Karpas-422 (cell line): ENCODE measurements at regions not wholly inside any gene's neighbourhood (a gene's known extent, or its start where the extent isn't known, plus 50 kb on each side); places are given as distances from the start of the nearest gene placed in this dataset.

Experiments used
- DNase-seq: peaks from one replicate; pipeline ENCODE4 v3.0.0-alpha.2; 2015
- H2AFZ ChIP-seq: fragments of 200-600 bp; sonication (generic); 2 replicates; pipeline ENCODE4 v1.6.1; 2014; ENCODE audit warnings: antibody characterized with exemption, low read length, mixed read lengths
- H3K27ac ChIP-seq: fragments of 200-600 bp; sonication (generic); 2 replicates; pipeline ENCODE4 v1.5.1; 2014; ENCODE audit warnings: mild to moderate bottlenecking, low read length, moderate library complexity
- H3K27me3 ChIP-seq: fragments of 200-600 bp; sonication (generic); 2 replicates; pipeline ENCODE4 v1.6.1; 2014; ENCODE audit warnings: low read length, mixed read lengths
- H3K36me3 ChIP-seq: fragments of 200-600 bp; sonication (generic); 2 replicates; pipeline ENCODE4 v1.6.1; 2014; ENCODE audit warnings: low read length, mixed read lengths; ENCODE audit not compliant: insufficient read depth
- H3K4me1 ChIP-seq: fragments of 200-600 bp; sonication (generic); 2 replicates; pipeline ENCODE4 v1.6.1; 2014; ENCODE audit warnings: mild to moderate bottlenecking, low read length, mixed read lengths
- H3K4me2 ChIP-seq: fragments of 200-600 bp; sonication (generic); 2 replicates; pipeline ENCODE4 v1.6.1; 2014; ENCODE audit warnings: low read length, low read depth, mild to moderate bottlenecking; ENCODE audit not compliant: poor library complexity, severe bottlenecking
- H3K4me3 ChIP-seq: fragments of 200-600 bp; sonication (generic); 2 replicates; pipeline ENCODE4 v1.5.1; 2014; ENCODE audit warnings: mild to moderate bottlenecking, antibody characterized with exemption, low read length, mixed read lengths
- H3K79me2 ChIP-seq: fragments of 200-600 bp; sonication (generic); 2 replicates; pipeline ENCODE4 v1.6.1; 2014; ENCODE audit warnings: mild to moderate bottlenecking, low read length, mixed read lengths
- H3K9ac ChIP-seq: fragments of 200-600 bp; sonication (generic); 2 replicates; pipeline ENCODE4 v1.6.0; 2014; ENCODE audit warnings: low read length
- H3K9me2 ChIP-seq: fragments of 200-600 bp; sonication (generic), shearing (Covaris generic); replicated peaks from 2 replicates; pipeline ENCODE4 v1.6.0; 2014; ENCODE audit warnings: mild to moderate bottlenecking, low read length, moderate library complexity; ENCODE audit not compliant: insufficient read depth
- H3K9me3 ChIP-seq: fragments of 300-700, 200-600 bp; sonication (generic); 2 replicates; pipeline ENCODE4 v1.6.1; 2014; ENCODE audit warnings: low read length, mixed read lengths
- H4K20me1 ChIP-seq: fragments of 200-600 bp; sonication (generic); 2 replicates; pipeline ENCODE4 v1.6.1; 2014; ENCODE audit warnings: mild to moderate bottlenecking, antibody characterized with exemption, low read length, low read depth; ENCODE audit not compliant: insufficient read depth

DNA sequence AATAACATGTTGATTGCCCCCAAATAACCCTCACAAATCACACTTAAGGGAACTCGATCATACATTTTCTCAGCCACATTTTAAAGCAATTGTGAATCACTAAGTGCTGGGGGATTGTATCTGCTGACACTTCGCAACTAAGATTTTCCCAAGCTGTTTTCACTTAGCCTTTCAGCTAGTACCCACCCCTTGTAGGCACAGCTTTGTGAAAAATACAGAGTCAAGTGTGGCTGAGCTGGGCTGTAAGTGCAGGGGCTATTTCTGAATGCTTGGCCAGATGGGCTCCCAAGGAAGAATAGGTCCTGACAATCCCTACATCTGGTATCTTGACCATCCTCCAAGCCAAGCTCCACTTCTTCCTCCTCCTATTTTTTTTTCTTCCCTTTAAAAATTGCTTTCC, 289.2 kb upstream of the NMUR2 start:
- peaks cover 2% of the 10 kb centered on the region; the same call in 1 of the 2 replicates for H3K9me3 ChIP-seq
- no peaks in the 10 kb centered on the region for H3K36me3 ChIP-seq
- no peaks in the 10 kb centered on the region for H3K79me2 ChIP-seq
- no peak overlapping the region for H3K9ac ChIP-seq
- no peak overlapping the region for H3K27ac ChIP-seq
- H3K9me2 ChIP-seq: no peaks in the 10 kb centered on the region
- H3K4me3 ChIP-seq: no peak overlapping the region
- H3K4me2 ChIP-seq: no peak overlapping the region
- H3K4me1 ChIP-seq: no peaks in the 10 kb centered on the region
- no peaks in the 10 kb centered on the region for H4K20me1 ChIP-seq
- H2AFZ ChIP-seq: no peak overlapping the region
- DNase-seq: no peak
- no peaks in the 10 kb centered on the region for H3K27me3 ChIP-seq

DNA sequence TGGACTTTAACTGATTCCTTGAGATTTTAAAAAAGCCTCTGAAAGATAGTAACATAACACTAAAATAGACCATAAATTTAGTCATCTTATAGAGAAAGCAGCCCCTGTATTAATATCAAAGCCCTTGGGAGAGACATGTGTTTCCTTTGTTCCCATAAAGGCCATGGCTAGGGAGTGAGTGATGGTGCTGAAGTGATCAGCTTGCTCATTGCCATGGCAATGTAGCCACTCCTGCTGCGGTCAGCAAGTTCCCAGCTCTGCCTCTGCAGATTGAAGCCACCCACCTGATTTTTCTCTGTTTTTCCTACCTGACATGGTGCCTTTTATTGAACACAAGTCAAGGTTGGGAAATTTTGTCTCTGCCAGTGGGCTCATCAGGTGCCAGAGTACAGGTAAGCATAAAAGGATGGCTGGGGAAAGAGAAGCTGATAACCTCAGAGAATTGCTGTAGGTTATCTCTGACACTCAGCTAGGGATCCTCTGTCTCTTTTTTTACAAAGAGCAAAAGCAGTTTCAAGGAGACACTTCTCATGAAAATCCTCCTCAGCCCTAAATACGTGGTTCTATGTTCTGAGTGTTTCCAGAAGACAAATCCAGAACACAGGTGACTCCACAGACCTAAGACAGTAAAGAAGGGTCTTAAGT, 296.3 kb upstream of the NMUR2 start:
- DNase-seq: no peak
- H3K79me2 ChIP-seq: no peaks in the 10 kb centered on the region
- no peak overlapping the region for H3K4me2 ChIP-seq
- no peaks in the 10 kb centered on the region for H3K9me2 ChIP-seq
- H4K20me1 ChIP-seq: no peaks in the 10 kb centered on the region
- no peak overlapping the region for H3K4me3 ChIP-seq
- peaks cover 2% of the 10 kb centered on the region; the same call in 1 of the 2 replicates for H3K9me3 ChIP-seq
- H3K27me3 ChIP-seq: no peaks in the 10 kb centered on the region
- H3K36me3 ChIP-seq: no peaks in the 10 kb centered on the region
- H3K27ac ChIP-seq: no peak overlapping the region
- no peak overlapping the region for H3K9ac ChIP-seq
- no peaks in the 10 kb centered on the region for H3K4me1 ChIP-seq
- no peak overlapping the region for H2AFZ ChIP-seq

DNA sequence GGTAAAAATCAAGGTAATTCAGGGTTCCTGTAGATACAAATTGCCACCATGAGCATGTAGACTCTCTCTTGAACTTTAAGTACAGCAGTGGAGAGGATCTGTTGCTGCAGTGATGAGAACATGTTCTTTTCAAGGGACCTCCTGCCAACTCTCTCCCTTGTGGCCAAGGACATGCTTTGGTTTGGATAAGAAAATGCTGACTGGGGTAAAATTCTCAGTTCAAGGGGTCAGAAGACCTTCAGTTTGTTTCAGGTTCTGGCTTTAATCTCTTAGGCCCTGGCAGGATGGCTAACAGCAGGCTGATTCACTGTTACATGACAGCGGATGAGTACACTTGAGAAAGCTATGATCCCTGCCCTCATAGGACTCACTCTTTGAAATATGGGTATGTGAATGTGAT, 299.2 kb upstream of the NMUR2 start:
- H3K9ac ChIP-seq: no peak overlapping the region
- H3K4me1 ChIP-seq: no peaks in the 10 kb centered on the region
- no peak overlapping the region for H3K4me3 ChIP-seq
- H3K79me2 ChIP-seq: no peaks in the 10 kb centered on the region
- H3K27ac ChIP-seq: no peak overlapping the region
- no peaks in the 10 kb centered on the region for H3K36me3 ChIP-seq
- no peaks in the 10 kb centered on the region for H4K20me1 ChIP-seq
- no peaks in the 10 kb centered on the region for H3K27me3 ChIP-seq
- H2AFZ ChIP-seq: no peak overlapping the region
- no peaks in the 10 kb centered on the region for H3K9me2 ChIP-seq
- DNase-seq: no peak
- no peak overlapping the region for H3K4me2 ChIP-seq
- H3K9me3 ChIP-seq: no peaks in the 10 kb centered on the region; the same call in 1 of the 2 replicates

DNA sequence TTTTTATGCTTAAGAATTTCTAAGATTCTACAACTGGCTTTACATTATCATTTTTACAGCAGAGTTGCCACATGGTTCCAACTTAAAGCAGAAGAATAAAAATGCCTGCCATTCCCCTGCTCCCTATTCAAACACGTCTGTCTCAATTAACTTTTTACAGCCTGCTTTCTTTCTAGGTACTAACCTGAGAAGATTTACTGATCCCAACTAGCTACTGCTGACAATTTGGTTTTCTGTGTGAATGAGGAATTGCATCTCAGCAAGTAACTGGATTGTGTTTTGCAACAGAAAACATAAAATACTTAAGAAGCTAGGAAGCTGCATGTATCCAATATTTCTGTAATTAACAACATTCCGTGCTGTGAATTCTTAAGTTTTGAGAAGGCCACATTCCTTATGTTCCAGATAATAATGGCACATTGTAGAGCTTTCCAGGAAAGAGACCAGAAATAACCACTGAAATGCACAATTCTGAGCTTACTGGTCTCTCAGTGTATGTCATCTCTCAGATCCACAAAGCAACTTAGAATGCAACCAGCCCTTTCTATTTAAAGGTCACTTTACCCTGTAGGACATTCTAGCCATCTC, 306.8 kb upstream of the NMUR2 start:
- H3K4me1 ChIP-seq: no peaks in the 10 kb centered on the region
- H3K79me2 ChIP-seq: no peaks in the 10 kb centered on the region
- H4K20me1 ChIP-seq: no peaks in the 10 kb centered on the region
- H3K9me2 ChIP-seq: no peaks in the 10 kb centered on the region; the same call in 1 of the 2 replicates
- no peak overlapping the region for H3K27ac ChIP-seq
- H3K36me3 ChIP-seq: no peaks in the 10 kb centered on the region
- H3K9ac ChIP-seq: no peak overlapping the region
- H3K4me3 ChIP-seq: no peak overlapping the region
- H3K27me3 ChIP-seq: no peaks in the 10 kb centered on the region
- no peaks in the 10 kb centered on the region for H3K9me3 ChIP-seq
- H3K4me2 ChIP-seq: no peak overlapping the region
- no peak overlapping the region for H2AFZ ChIP-seq
- no peak for DNase-seq

DNA sequence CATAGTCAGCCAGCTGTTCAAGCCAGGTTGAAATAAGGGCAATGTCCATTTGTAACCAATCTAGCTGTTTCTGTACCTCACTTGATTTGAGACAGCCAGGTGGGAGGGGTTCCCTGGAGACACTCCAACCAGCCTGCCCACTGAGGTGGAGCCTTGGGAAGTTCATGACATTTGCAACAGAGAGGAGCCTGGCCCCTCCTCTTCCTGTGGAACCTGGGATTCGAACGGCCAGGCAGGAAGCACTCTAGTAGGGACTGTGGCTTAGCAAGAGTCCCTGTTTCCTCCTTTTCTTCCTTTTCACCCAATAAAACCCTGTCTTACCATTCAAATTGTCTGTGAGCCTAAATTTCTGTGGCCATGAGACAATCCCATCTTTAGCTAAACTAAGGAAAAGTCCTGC, 312.3 kb upstream of the NMUR2 start:
- Histone ChIP-seq H3K27ac (no peak overlapping the region), H3K36me3 (no peaks in the 10 kb centered on the region), H4K20me1 (no peaks in the 10 kb centered on the region), H3K9ac (no peak overlapping the region), H3K27me3 (no peaks in the 10 kb centered on the region), H2AFZ (no peak overlapping the region), H3K9me2 (no peaks in the 10 kb centered on the region), H3K4me1 (no peaks in the 10 kb centered on the region), H3K4me2 (no peak overlapping the region), H3K9me3 (0 out of 2 replicates have a peak, but pooled peaks cover 10% of the 10 kb centered on the region), H3K4me3 (no peak overlapping the region), H3K79me2 (no peaks in the 10 kb centered on the region)
- DNase-seq: no peak

DNA sequence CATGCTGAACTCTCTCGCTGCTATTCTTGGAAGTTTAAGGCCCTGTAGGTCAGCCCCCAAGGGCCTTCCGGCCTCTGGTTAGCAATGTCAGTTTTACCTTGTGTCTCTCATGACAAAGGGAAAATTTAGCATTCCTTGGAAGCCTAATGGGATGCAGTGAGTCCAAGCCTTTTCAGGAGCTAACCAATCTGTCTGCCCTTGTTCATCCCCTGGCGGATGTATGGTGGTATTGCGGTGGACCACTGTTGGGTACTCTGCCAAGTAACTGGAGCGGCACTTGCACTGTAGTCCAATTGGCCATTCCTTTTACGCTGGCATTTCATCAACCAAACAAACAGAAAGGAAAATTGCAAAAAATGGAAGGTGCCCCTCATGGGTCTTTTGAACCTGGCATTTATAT, 318.4 kb upstream of the NMUR2 start:
- Histone ChIP-seq H3K27ac (no peak overlapping the region), H3K79me2 (no peaks in the 10 kb centered on the region), H3K4me3 (no peak overlapping the region), H3K4me1 (no peaks in the 10 kb centered on the region), H3K27me3 (no peaks in the 10 kb centered on the region), H4K20me1 (no peaks in the 10 kb centered on the region), H2AFZ (no peak overlapping the region), H3K4me2 (no peak overlapping the region), H3K9me2 (no peaks in the 10 kb centered on the region), H3K9ac (no peak overlapping the region), H3K36me3 (no peaks in the 10 kb centered on the region), H3K9me3 (peaks cover 18% of the 10 kb centered on the region)
- DNase-seq: no peak

DNA sequence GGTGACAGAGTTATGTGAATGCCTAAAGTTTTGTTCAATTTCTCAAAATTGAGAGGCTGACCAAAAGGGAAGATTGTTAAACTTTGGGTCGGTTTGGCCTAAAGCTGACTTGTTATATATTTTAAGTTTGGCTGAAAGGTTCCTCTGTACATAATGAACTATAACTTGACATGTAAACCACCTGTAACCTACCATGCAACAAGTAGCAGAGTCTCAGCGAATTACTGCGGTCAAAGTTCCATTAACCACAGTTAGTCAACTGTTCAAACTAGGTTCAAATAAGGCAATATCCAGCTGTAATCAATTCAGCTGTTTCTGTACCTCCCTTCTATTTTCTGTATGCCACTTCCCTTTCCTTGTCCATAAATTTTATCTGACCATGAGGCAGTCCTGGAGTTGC, 325.1 kb upstream of the NMUR2 start:
- no peak overlapping the region for H2AFZ ChIP-seq
- no peak overlapping the region for H3K4me2 ChIP-seq
- H3K9me3 ChIP-seq: no peaks in the 10 kb centered on the region
- H3K4me1 ChIP-seq: no peaks in the 10 kb centered on the region
- DNase-seq: no peak
- H3K27ac ChIP-seq: no peak overlapping the region
- H3K27me3 ChIP-seq: no peaks in the 10 kb centered on the region
- no peaks in the 10 kb centered on the region for H3K9me2 ChIP-seq
- no peaks in the 10 kb centered on the region for H3K36me3 ChIP-seq
- H3K4me3 ChIP-seq: no peak overlapping the region
- no peaks in the 10 kb centered on the region for H4K20me1 ChIP-seq
- no peak overlapping the region for H3K9ac ChIP-seq
- H3K79me2 ChIP-seq: no peaks in the 10 kb centered on the region

DNA sequence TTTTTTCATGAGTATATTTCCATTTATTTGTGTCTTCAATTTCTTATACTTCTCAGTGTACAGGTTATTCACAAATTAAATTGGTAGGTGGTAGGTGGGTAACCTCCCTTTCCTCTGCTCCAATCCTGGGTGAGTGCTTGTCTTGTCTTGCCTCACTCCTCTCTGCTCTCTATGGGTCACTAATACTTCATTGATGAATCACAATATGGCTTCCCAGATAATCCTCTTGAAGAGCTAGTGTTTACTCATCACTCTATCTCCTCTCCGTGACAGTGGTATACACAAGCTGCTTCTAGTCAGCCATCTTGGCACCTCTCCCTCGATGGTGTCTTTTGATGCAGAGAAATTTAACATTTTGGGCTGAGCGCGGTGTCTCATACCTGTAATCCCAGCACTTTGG, 331.8 kb upstream of the NMUR2 start:
- Histone ChIP-seq H3K9me2 (no peaks in the 10 kb centered on the region), H4K20me1 (no peaks in the 10 kb centered on the region), H3K9me3 (no peaks in the 10 kb centered on the region), H3K27me3 (no peaks in the 10 kb centered on the region), H3K36me3 (no peaks in the 10 kb centered on the region), H3K79me2 (no peaks in the 10 kb centered on the region), H3K9ac (no peak overlapping the region), H2AFZ (no peak overlapping the region), H3K27ac (no peak overlapping the region), H3K4me1 (no peaks in the 10 kb centered on the region), H3K4me3 (no peak overlapping the region), H3K4me2 (no peak overlapping the region)
- DNase-seq: no peak
